Astrocyte of the hippocampus (primary cell): ENCODE measurements at regions not wholly inside any gene's neighbourhood (a gene's known extent, or its start where the extent isn't known, plus 50 kb on each side); places are given as distances from the start of the nearest gene placed in this dataset.

Experiments
- DNase-seq: peaks from one replicate; pipeline ENCODE4 v3.0.0; 2011; ENCODE audit warnings: low read depth, low spot score

DNA sequence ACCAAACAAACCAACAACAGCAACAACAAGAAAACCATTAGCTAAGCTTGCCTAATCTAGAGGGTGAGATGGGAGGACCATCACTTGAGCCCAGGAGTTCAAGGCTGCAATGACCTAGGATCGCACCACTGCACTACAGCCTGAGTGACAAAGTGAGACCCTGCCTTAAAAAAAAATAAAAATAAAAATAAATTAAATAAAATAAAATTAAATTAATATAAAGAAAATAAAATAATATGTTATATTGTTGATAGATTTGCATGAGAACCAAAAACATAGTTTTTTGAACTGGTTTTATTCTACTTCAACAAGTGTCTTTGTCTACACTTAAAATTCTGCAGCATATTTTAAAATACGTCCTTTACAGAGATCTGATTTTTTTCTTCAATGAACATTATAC lies 2683.1 kb downstream of the ARAP2 start:
- DNase-seq, result no peak

DNA sequence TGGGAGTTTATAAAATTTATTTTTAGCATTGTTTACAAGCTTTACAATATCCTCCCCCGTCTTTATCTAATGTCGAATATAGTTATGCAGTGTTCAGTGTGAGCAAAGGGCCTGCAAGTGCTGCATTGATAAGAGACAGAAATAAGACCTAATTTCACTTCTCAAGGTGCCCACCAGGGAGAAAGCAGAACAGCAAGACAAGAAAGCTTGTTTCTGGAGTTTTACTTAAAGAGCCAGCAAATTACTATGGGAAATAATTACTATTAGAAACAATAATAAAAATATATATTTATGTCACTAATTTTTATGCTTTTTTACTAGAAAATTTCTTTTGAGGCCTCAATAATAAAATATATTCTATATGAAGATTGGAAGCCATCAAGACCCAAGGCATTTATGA lies 2677.7 kb downstream of the ARAP2 start:
- DNase-seq, result no peak

DNA sequence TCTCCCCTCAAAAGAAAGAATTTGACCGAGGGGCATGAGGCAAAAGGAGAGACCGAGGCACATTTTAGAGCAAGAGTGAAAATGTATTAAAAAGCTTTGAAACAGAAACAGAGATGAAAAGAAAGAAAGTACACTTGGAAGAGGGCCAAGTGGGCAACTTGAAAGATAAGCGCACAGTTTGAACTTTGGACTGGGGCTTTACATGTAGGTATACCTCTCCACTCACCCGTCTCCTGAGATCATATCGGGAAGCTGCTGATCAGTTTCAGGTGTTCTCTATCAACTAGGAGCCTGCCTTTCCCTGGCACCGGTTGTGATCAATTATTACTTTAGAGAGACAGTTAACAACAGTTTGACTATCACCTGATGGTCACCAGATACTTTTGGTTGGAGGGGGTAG lies 2666.5 kb downstream of the ARAP2 start:
- no peak for DNase-seq

DNA sequence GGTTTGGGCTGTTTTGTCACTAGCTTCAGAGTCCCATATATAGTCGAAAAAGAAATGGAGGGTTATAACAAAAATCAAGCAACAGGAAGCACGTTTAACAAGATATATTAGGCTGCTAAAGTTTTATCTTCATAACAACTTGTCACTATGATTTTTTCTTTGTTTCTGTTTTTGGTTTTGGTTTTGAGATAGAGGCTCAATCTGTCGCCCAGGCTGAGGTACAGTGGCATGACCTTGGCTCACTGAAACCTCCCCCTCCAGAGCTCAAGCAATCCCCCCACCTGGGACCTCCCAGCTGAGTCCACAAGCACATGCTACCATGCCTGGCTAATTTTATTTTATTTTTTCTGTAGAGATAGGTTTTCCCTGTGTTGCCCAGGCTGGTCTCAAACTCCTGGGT lies 2664.4 kb downstream of the ARAP2 start:
- DNase-seq, result no peak

DNA sequence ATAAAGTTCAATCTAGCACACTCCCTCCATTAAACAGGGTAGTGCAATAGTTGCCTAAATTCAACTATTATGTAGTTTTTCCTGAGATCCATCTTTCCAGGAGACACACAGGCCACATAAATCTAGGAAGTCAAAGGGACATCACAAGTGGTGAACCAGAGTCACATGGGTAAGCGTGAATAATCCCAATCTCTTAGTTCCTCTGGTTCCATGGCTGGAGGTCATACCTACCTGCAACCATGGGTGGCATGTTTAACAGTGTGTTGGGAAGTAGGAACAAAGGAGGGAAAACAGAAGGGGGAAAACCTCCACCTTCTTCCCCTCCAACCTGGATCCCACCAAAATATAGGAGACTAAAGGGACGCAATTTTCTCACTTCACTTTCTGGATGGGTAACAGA lies 2651.6 kb downstream of the ARAP2 start:
- DNase-seq, result peak; percentile 0

DNA sequence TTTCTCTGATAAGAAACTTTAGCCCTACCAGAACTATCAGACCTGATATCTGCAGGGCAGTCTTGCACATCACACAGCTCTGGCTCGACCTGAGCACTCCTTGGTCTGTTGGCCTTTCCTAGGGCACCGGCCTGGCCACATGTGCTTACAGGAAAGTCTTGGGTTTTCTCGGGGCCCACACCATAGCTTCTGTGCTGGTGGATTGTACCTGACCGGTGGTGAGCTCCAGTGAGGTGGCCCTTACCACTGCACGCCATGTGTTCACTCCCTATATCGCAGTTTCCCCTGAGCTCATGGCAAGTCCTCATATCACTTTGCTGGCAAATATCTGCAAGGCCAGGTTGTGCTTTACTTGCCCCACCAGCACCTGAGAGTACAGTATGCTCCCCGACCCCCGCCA lies 2637.4 kb downstream of the ARAP2 start:
- no peak for DNase-seq

DNA sequence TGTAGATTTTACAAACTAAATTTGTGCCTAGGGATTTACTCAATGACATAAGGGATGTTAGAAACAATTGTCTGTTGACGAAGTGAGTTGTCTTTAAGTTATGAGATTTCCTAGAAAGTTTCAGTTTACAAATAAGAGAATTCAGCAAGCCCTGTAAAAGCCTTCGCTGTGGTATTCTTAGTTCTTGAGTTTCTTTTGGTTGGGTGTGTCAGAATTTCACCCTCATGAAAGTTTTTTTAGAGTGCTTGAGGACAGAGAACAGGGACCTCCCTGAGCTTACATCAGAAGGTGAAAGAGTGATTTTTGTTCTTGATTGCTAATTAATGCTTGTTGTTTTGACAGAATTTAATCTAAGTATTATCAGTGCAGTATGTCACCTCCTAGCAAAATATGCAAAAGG lies 2628.2 kb downstream of the ARAP2 start:
- no peak for DNase-seq

DNA sequence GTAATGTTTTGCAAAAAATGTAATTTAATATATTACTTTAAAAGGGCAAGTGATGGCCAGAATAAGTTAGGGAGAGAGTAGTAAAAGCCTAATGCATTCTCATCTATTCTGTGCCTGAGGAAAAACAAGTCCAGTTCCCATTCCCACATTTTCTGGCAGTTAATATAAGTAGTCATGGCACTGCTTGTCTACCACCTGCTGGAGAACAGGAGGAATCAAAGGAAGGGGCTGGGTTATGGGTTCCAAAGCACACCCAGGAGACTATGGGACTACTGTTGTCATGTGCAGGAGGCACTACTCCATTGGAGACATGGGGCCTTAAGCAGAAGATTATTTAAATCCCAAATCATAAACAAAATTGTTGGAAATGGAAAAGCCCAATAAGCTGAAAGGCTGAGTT lies 2618.6 kb downstream of the ARAP2 start:
- no peak for DNase-seq

DNA sequence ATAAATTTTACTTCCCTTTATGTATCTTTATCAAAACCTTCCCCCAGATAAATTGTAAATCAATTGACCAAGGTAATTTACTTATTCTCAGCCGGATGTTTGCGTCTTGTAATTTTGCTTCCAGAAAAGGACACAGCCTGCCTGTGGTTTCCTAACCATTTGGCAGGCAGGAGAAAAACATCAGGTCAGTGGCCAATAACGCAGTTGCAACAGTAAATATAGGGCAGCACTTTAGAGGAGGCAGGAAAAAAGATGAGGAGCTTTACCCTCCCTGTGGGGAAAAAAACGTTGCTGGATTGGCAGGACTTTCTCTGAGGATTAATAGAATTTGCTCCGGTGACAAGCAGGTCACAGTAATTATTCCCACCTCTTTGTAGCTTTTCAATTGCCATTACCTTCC lies 2618.1 kb downstream of the ARAP2 start:
- DNase-seq, result no peak

DNA sequence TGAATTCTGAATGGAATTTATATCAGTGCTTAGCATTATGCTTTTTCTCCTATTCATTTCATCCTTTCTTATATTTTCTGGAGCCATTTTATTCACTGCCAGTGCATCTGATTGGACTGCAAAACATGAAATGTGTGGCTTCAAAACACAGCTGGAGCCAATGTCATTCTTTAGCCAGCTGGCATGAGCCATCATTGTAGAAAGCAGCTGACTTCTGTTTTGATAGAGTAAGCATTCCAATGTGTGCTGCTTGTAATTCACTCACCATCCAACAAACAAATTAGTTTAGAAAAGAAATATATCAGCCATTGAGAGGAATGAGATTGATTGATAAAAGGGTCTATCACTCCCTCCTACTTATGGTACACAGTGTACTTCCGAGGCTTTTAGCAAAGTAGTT lies 2616.0 kb downstream of the ARAP2 start:
- peak; percentile 0 for DNase-seq

DNA sequence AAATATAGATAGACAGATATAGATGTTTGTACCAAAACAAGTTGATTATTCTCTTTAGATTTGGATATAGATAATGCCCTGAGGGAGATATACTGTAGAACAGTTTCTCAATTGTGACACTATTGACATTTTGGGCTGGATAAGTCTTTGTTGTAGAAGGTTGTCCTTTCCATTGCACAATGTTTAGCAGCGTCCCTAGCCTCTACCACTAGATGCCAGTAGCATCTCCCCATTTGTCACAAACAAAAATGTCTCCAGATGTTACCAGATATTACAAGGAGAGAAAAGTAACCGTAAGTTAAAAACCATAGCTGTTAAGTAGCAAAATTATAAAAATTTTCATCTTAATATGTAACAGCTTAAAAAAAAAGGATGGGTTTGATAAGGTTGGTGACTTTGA lies 2595.3 kb downstream of the ARAP2 start:
- peak; percentile 10 for DNase-seq

DNA sequence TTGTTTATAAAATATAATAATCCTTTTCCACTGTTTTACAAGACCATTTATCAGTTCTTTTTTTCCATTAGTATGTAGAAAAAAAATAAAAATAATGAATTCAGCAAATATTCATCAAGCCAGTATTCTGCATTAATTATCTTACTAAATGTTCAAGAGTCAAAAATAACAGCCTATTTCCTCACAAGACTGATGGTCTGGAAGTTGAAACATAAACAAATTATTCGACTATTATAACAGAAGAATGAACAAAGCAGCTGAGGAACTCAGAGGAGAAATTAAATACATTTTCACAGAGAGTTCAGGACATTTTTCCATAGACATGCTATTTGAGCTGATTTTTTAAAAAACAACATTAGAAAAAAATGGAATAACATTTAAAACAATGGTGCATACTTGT lies 2594.8 kb downstream of the ARAP2 start:
- DNase-seq, result no peak

DNA sequence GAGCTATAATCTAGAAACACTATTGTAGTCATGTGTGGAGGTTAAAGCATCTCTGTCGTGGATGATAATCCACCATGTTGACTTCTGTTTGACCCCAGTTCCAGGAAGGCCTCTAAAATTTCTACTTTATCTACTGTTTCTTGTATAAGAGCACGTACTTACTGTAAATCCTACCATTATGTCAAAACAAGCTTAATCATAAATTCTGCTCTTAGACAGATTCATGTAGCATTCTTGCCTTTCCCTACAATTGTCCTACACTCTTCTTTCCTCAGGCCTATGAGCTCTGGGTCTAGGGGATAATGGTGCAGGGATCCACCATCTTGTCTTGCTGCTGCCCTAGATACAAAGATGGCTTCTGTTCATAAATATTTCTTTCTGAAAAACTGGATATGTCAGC lies 2594.3 kb downstream of the ARAP2 start:
- no peak for DNase-seq

DNA sequence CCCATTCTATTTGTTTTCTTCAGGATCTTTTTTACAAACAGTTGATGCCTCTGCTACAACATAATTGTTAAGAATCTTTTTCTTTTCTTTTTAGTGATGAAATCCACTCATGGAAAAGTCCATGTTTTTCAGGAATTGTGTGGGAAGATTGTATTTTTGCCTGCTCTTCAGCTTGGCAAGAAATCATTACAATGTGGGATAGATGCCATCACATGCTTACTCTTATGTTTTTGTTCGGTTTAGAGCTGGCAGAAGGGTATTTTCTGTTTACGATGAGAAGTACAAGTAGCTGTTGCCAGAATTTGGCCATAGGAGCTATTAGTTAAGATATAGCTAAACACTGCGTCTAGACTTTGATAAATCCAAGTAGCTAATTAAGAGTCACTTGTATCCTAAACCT lies 2585.3 kb downstream of the ARAP2 start:
- peak; percentile 1 for DNase-seq

DNA sequence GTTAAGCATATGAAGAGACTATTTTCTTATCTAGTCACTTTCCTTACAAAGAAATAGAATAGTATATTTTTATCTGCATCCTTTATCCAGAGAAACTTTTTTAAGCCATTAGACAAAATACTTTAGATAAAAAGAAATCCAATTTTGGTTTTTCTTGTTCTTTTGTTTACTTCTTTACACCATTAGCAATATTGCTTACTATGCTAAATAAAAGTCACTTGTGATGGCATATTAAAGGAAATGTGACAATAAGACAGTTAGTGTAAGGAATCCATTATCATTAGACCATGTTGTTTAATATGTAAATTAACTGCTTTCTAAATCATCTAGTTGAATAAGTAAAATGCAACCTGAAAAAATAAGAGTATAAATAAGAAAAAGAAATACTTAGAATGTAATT lies 2582.7 kb downstream of the ARAP2 start:
- no peak for DNase-seq

DNA sequence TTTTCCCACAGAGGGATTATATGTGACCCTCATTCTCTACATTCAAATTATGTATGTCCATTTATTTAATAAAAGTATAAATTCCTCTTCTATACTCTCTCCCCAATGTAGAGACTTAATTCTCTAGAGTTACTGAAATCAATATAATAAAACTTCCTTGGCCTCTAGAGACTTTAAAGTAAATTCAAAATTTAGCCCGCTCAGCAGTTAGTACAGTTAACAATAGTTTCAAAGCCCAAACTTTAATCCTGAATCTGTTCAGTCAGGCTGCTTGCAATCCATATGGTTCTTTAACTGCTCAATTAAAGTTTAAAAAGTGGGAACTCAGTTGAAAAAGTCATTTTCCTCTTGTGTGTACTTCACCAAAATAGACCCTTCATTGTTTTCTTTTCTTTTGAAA lies 2558.4 kb downstream of the ARAP2 start:
- no peak for DNase-seq

DNA sequence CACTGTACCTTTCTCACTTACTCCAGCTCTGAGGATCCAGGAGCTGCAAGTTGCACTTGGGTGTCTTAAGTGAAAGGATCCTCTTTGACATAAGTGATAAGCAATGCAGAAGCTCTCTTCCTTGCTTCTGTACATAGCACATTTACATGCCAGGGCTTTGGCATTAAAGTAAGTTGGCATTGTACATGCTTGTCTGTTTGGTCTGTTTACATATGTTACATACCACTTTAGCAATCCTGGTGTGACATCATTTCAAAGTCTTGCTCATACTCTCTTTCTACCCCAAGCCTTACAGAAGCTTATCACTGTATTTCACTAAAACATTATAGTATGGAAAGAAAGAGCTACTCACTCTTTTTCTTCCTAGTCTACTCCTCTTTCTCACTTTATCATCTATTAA lies 2548.3 kb downstream of the ARAP2 start:
- no peak for DNase-seq

DNA sequence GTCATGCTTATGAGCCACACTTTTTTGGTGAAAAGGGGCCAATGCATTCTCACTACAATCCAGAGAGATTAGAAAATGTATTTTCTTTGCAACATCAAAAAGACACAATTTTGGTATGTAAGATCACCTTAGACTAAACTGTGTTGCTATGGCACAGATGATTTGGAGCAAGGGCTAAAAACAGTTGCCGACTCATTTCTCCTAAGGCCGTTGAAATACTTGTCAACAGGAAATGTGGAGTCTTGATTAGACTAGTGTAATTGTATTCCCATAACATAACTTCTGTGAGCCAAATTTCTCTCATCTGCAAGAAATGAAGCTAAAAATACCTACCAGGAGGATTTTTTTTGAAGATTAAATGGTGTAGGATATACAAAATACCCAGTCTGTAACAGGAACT lies 2547.7 kb downstream of the ARAP2 start:
- no peak for DNase-seq

DNA sequence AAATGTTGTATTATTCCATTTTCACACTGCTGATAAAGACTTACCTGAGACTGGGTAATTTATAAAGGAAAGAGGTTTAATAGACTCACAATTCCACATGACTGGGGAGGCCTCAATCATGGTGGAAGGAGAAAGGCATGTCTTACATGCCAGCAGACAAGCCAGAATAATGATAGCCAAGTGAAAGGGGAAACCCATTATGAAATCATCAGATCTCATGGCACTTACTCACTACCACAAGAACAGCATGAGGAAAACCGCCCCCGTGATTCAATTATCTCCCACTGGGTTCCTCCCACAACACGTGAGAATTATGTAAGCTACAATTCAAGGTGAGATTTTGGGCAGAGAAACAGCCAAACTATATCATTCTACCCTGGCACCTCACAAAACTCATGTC lies 2535.1 kb downstream of the ARAP2 start:
- peak; percentile 28 for DNase-seq

DNA sequence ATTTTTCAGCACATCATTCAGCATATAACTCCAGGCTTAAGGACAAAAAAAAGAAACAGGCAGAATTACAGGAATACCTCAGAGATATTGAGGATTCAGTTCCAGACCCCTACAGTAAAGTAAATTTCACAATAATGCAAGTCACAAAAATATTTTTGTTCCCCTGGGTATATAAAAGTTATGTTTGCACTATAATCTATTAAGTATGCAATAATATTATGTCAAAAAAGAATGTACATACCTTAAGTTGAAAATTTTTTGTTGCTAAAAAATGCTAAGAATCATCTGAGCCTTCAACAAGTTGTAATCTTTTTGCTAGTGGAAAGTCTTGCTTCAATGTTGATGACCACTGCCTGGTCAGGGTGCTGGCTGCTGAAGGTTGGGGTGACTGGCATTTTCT lies 2532.5 kb downstream of the ARAP2 start:
- no peak for DNase-seq

DNA sequence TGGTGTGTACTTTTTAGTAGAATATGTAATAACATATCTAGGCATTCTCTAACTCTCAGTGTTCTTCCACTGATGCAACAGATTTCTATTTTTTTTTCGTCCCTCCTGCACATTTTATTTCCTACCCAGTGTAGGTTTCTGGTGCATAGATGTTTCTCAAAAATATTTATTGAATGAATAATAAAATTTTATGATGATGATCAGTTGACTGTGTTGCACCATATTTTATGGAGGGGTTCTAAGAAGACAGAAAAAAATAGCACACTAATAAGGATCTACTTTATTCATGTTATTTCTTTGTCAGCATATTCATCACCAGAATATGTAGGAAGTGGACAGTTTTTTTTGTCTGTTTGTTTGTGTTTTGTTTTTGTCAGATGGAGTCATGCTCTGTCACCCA lies 2529.3 kb downstream of the ARAP2 start:
- DNase-seq, result no peak

DNA sequence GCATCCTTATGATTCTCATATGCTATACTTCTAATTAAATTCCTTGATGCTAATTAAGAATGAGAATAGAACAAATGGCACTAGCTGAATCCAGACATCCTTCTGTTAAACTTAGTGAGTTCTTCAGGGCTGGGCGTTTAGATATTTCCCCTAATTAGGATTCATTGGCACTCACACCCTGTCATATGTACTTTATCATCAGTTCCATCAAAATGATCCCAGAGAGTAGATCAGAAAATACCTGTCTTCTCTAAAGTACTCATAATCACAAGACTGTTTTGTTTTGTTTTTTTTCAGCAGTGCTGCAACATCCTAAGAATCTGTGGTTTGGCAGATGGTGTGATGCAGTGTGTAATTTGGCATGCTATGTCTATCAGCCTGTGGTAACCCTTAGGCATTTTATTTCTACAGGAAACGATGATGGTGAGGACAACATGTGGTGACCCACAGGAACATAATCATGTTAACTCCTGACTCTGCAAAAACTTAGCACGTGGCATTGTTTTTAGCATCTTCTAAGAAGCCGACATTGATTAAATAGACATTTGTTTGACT lies 2528.4 kb downstream of the ARAP2 start:
- DNase-seq, result peak; percentile 81

DNA sequence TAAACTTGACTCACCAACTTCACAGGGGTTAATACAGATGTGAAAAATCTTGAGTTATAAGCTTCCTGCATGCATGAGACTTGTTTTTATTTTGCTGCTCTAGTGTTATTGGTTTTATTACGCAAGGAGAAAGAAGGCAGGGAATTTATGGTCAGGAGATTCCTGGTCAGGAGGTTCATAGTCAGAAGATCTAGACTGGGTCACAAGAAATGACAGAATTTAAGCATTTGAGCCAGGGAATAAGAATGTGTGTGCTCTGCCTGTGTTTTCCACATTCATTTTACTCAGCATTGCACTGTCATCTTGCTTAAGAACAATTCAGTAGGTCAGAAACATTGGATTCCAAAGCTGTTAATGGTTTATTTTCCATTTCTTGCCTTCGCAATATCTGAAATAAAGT lies 2522.1 kb downstream of the ARAP2 start:
- peak; percentile 6 for DNase-seq

DNA sequence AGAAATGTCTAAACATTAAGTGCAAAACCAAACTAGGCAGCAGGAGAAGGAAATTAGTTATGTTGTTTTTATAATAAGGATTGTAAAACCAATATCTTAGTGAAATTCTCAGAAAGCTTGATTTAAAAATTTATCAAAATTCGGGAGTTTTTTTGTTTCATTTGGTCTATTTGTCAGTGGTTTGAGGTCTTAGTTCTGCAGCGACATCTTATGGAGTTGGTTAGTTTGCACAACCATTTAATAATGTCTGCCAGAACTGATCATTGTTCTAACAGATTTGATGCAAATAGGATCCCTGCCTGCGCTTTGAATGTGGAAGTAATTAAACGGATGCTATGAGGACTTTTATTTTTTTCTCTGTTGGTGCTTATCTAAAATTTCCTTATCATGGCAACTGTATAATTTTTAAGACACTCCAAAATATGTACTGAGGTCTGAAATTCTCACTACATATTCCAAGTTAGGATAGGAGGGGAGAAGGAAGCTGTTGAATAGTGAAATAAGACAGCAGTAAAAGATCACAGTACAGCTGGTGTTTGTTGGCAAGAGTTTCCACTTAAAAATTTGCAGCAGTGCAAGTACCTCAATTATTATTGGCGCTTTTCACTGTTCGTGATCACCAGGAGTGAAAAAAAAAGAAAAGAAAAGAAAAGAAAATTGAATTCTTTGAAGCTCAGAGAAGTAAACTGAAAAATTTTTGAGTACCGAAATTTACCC lies 2521.4 kb downstream of the ARAP2 start:
- DNase-seq, result peak; percentile 23
